ENCODE measurements at regions not wholly inside any gene's neighbourhood (a gene's known extent, or its start where the extent isn't known, plus 50 kb on each side); places are given as distances from the start of the nearest gene placed in this dataset.

GRCh38 chr13:30523211-30523610, 57.5 kb upstream of the HMGB1 start:
- no peak for TF ChIP-seq CTCF (IDR thresholded peaks at IDR 0.05; ENCODE audit: low read length)
- TF ChIP-seq EZH2 (IDR thresholded peaks at IDR 0.05; ENCODE audit: borderline replicate concordance, low read length), result no peak

Measured in OCI-LY1 (cell line).